Fibroblast of lung (primary cell): ENCODE measurements at regions not wholly inside any gene's neighbourhood (a gene's known extent, or its start where the extent isn't known, plus 50 kb on each side); places are given as distances from the start of the nearest gene placed in this dataset.

Source experiments
- EZH2 ChIP-seq: IDR thresholded peaks from 2 replicates; pipeline ENCODE4 v1.5.1; 2012; ENCODE audit warnings: low read length, control low read depth, mild to moderate bottlenecking; ENCODE audit errors: missing control alignments
- TF ChIP-seq, protein P1 (sequence below), 2 donors: IDR thresholded peaks in 1 of 2; conservative IDR thresholded peaks in 1 of 2; 1 replicate in 1 of 2; 2 replicates in 1 of 2; pipeline ENCODE4 v1.5.1; 2011 to 2012; ENCODE audit warnings: low read length in 2 of 2, control low read depth in 1 of 2, inconsistent platforms in 1 of 2, low read depth in 1 of 2, mild to moderate bottlenecking in 1 of 2

DNA sequence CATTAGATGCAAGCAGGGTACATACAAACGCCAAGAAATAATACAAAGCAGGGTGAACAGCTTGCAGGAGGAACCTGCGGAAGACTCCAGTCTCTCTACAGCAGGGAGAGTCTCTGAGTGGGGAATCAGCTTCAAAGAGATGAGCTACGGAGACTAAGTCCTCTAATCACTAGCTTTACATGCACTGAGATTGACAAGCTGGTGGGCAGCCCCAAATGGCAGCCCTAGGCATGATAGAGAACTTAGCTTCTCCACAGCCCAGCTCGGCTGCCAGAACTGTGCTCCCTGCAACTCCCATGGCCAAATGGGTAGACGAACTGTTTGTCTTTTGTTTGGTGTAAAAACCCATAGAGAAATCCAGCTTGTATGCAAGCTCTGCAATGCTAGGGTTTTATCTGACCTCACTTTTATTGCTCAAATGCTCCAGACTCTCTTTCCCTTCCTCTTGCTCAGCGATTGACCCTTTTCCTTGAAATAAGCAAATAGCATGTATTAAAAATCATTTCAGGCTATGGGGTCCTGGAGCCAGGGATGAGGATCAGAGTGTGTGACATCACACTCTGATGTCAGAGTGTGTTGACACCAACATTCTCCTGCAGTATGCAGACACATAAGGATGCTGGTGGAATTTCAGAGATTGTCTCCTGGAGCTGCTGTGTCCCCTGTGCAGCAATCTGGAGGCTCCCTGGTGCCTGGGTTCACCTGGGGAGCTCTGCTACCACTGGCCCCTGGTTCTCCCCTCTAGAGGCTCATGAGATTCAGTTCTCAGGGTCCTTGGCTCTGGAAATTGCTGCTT is 238.5 kb downstream of the TTLL7 start:
- TF ChIP-seq, protein P1, sequence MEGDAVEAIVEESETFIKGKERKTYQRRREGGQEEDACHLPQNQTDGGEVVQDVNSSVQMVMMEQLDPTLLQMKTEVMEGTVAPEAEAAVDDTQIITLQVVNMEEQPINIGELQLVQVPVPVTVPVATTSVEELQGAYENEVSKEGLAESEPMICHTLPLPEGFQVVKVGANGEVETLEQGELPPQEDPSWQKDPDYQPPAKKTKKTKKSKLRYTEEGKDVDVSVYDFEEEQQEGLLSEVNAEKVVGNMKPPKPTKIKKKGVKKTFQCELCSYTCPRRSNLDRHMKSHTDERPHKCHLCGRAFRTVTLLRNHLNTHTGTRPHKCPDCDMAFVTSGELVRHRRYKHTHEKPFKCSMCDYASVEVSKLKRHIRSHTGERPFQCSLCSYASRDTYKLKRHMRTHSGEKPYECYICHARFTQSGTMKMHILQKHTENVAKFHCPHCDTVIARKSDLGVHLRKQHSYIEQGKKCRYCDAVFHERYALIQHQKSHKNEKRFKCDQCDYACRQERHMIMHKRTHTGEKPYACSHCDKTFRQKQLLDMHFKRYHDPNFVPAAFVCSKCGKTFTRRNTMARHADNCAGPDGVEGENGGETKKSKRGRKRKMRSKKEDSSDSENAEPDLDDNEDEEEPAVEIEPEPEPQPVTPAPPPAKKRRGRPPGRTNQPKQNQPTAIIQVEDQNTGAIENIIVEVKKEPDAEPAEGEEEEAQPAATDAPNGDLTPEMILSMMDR (conservative IDR thresholded peaks at IDR 0.05 in 1 of 2, IDR thresholded peaks at IDR 0.05 in 1 of 2; ENCODE audit: low read depth in 1 of 2, low read length in 2 of 2), result no peak
- TF ChIP-seq EZH2, result no peak
